Thoracic aorta (tissue), 2 donors: ENCODE measurements at regions not wholly inside any gene's neighbourhood (a gene's known extent, or its start where the extent isn't known, plus 50 kb on each side); places are given as distances from the start of the nearest gene placed in this dataset.

Experiments
- ATAC-seq: fragments of 150-250 bp; one replicate; pipeline ENCODE4 v1.8.0; 2017; ENCODE audit warnings: low read depth; ENCODE audit not compliant: insufficient number of reproducible peaks, low FRiP score
- DNase-seq: peaks from one replicate; pipeline ENCODE4 v3.0.0-alpha.2; 2020; ENCODE audit warnings: low spot score
- H3K27ac ChIP-seq, 2 donors: fragments of 200-600 bp; sonication (generic); 1 replicate in 1 of 2; 2 replicates in 1 of 2; pipeline ENCODE4 v1.5.1; 2016; ENCODE audit warnings: mild to moderate bottlenecking in 2 of 2, moderate library complexity in 2 of 2
- H3K27me3 ChIP-seq: fragments of 200-600 bp; sonication (generic); replicated peaks from 2 replicates; pipeline ENCODE4 v1.6.0; 2016; ENCODE audit warnings: mild to moderate bottlenecking; ENCODE audit not compliant: insufficient read depth
- H3K36me3 ChIP-seq: fragments of 200-600 bp; sonication (generic); one replicate; pipeline ENCODE4 v1.5.1; 2016
- H3K4me1 ChIP-seq, 2 donors: fragments of 200-600 bp; sonication (generic); 1 replicate in 1 of 2; 2 replicates in 1 of 2; pipeline versions ENCODE4 v1.5.1 to v1.6.0; 2016; ENCODE audit warnings: low read depth in 2 of 2, mild to moderate bottlenecking in 1 of 2; ENCODE audit not compliant: control insufficient read depth in 1 of 2
- H3K4me3 ChIP-seq: fragments of 200-600 bp; sonication (generic); 2 replicates; pipeline ENCODE4 v1.5.1; 2016; ENCODE audit warnings: mild to moderate bottlenecking
- H3K9me3 ChIP-seq: fragments of 200-600 bp; sonication (generic); 2 replicates; pipeline ENCODE4 v1.5.1; 2016
- CTCF ChIP-seq: fragments of 200-600 bp; sonication (generic); IDR thresholded peaks from one replicate; pipeline ENCODE4 v1.5.1; 2019; ENCODE audit warnings: antibody characterized with exemption

DNA sequence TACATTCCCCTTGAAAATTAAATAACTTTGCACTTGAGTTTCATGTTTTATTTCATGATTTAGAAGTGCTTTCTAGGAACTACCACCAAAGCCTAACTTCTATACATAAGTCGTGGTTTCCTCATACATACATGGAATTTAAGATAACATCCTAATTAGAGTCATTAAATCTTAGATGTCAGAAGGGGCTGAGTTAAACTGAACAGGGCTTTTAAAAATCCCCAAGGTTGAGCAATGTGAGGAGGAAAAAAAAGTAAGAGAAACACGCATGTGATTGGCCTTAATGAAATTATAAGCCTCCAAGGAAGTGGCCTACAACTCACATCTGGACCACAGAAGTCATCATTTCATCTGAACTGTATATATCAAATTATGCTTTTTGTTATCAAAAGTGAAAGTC is 303.1 kb upstream of the SEMA6D start:
- Histone ChIP-seq H3K4me3 (no peak overlapping the region), H3K36me3 (no peaks in the 10 kb centered on the region), H3K27me3 (no peaks in the 10 kb centered on the region), H3K9me3 (no peaks in the 10 kb centered on the region), H3K27ac (no peak overlapping the region), H3K4me1 (peaks cover 27 to 63% of the 10 kb centered on the region in 2 donors)
- ATAC-seq = no peak
- no peak for TF ChIP-seq CTCF
- no peak for DNase-seq

- Histone ChIP-seq H3K27ac (peak overlapping the region in 1 of 2 donors; percentile 49), H3K27me3 (no peaks in the 10 kb centered on the region)
Observed at GRCh38 chr15:47415539-47415971, 301.8 kb upstream of the SEMA6D start.

GRCh38 chr15:47422881-47423665 is 294.2 kb upstream of the SEMA6D start:
- no peaks in the 10 kb centered on the region for H3K27me3 ChIP-seq
- no peak for ATAC-seq
- H3K27ac ChIP-seq = no peak overlapping the region
- H3K4me1 ChIP-seq = peaks cover 0 to 2% of the 10 kb centered on the region in 2 donors
- TF ChIP-seq CTCF = no peak
- H3K36me3 ChIP-seq = no peaks in the 10 kb centered on the region
- H3K4me3 ChIP-seq = no peak overlapping the region
- no peaks in the 10 kb centered on the region for H3K9me3 ChIP-seq
- DNase-seq = no peak

More at GRCh38 chr15:47415539-47415971, 301.8 kb upstream of the SEMA6D start:
- Histone ChIP-seq H3K36me3 (no peaks in the 10 kb centered on the region), H3K9me3 (no peaks in the 10 kb centered on the region), H3K4me3 (no peak overlapping the region), H3K4me1 (peaks cover 14 to 49% of the 10 kb centered on the region in 2 donors)
- ATAC-seq = no peak
- no peak for TF ChIP-seq CTCF
- no peak for DNase-seq

GRCh38 chr15:47427463-47427862 is 289.8 kb upstream of the SEMA6D start:
- Histone ChIP-seq H3K36me3 (no peaks in the 10 kb centered on the region), H3K27me3 (no peaks in the 10 kb centered on the region), H3K4me1 (peaks cover 0 to 2% of the 10 kb centered on the region in 2 donors), H3K4me3 (no peak overlapping the region), H3K9me3 (no peaks in the 10 kb centered on the region), H3K27ac (no peak overlapping the region)
- no peak for DNase-seq
- ATAC-seq = no peak
- no peak for TF ChIP-seq CTCF

- no peak for TF ChIP-seq CTCF
- ATAC-seq (no peak), DNase-seq (no peak)
- Histone ChIP-seq H3K9me3 (no peaks in the 10 kb centered on the region), H3K4me3 (no peak overlapping the region), H3K4me1 (no peaks in the 10 kb centered on the region), H3K27ac (no peak overlapping the region), H3K27me3 (no peaks in the 10 kb centered on the region), H3K36me3 (no peaks in the 10 kb centered on the region)
Observed at GRCh38 chr15:47429376-47429775, 287.9 kb upstream of the SEMA6D start.
